ENCODE measurements at regions not wholly inside any gene's neighbourhood (a gene's known extent, or its start where the extent isn't known, plus 50 kb on each side); places are given as distances from the start of the nearest gene placed in this dataset.

DNA sequence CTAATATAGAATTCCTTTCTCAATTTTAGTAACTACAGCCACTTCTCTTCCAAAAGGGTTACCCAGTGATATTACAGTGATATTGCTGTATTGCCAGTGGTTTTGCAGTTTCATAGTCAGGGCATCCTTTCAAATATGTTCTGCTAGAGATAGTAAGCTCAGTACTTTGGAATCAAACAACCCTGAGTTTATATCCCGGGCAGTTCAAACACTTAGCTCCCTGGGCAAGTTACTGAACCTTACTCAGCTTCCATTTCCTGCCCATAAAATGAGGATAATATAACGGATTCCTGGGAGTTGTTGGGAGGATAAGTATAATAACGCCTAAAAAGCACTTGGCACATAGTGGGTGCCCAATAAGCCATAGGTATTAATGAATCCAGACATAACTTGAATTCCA is 212.6 kb upstream of the PARD3B start:
- Histone ChIP-seq H3K27me3 (ENCODE audit: insufficient read depth, low read length) (no peaks in the 10 kb centered on the region), H4K8ac (replicated peaks; ENCODE audit: insufficient read length, low read depth, low read length) (no peak overlapping the region), H2BK5ac (ENCODE audit: insufficient read length, low read length) (no peak overlapping the region), H3K9me3 (ENCODE audit: control insufficient read depth, low read depth, low read length) (no peaks in the 10 kb centered on the region), H3K79me2 (ENCODE audit: insufficient read depth, low read length) (no peaks in the 10 kb centered on the region), H2BK15ac (ENCODE audit: low read depth, low read length) (no peak overlapping the region), H2AK5ac (ENCODE audit: insufficient read length, low read length) (no peak overlapping the region), H3K23ac (ENCODE audit: insufficient read length, low read depth, low read length) (no peak overlapping the region), H4K5ac (ENCODE audit: insufficient read length, low read depth, low read length) (no peak overlapping the region), H3K23me2 (ENCODE audit: insufficient read length, low read depth, low read length, poor library complexity, severe bottlenecking) (no peaks in the 10 kb centered on the region), H3K4me1 (ENCODE audit: insufficient read depth, low read length) (no peaks in the 10 kb centered on the region; the same call in 1 of the 2 replicates), H3T11ph (ENCODE audit: low read length) (no peak overlapping the region), H3K56ac (ENCODE audit: insufficient read length, low read depth, low read length) (no peak overlapping the region), H2BK120ac (ENCODE audit: low read depth, low read length, poor library complexity, severe bottlenecking) (no peak overlapping the region), H4K20me1 (ENCODE audit: control insufficient read depth, insufficient read depth, insufficient read length) (no peaks in the 10 kb centered on the region), H3K27ac (ENCODE audit: insufficient read length, low read depth, low read length) (no peak overlapping the region), H4K91ac (ENCODE audit: insufficient read length, low read depth, low read length) (no peak overlapping the region), H3K18ac (ENCODE audit: insufficient read length, low read depth, low read length) (no peak overlapping the region), H2BK20ac (ENCODE audit: low read depth, low read length, poor library complexity, severe bottlenecking) (no peak overlapping the region), H3K4me2 (ENCODE audit: insufficient read depth, insufficient read length, low read length) (no peak overlapping the region), H3K4ac (ENCODE audit: low read depth, low read length) (no peak overlapping the region), H2AFZ (ENCODE audit: low read length) (no peak overlapping the region), H3K9ac (ENCODE audit: extremely low read depth, insufficient read length, low read length) (no peak overlapping the region), H3K79me1 (ENCODE audit: insufficient read depth, low read depth, low read length, poor library complexity, severe bottlenecking) (no peaks in the 10 kb centered on the region), H3K14ac (ENCODE audit: insufficient read depth, low read length) (no peak overlapping the region), H2BK12ac (ENCODE audit: insufficient read length, low read depth, low read length) (no peak overlapping the region)
- H3K36me3 Mint-ChIP-seq (ENCODE audit: insufficient read depth in 1 of 3, low read depth in 3 of 3), result no peaks in the 10 kb centered on the region
- WGBS (ENCODE audit: extremely low coverage, insufficient read length, low lambda C conversion rate), result no CpG with 5 or more reads among the region's 3 CpGs
- H3K27me3 Mint-ChIP-seq (ENCODE audit: low read depth), result no peaks in the 10 kb centered on the region; the same call in 1 of the 2 replicates
- no peak for DNase-seq
- H3K4me3 Mint-ChIP-seq, result no peak overlapping the region
- H3K9me3 Mint-ChIP-seq, result no peaks in the 10 kb centered on the region; a peak in 1 of 5 replicates
- H3K4me1 Mint-ChIP-seq, result no peaks in the 10 kb centered on the region
- no peak overlapping the region for H3K27ac Mint-ChIP-seq
- TF ChIP-seq, protein P1, sequence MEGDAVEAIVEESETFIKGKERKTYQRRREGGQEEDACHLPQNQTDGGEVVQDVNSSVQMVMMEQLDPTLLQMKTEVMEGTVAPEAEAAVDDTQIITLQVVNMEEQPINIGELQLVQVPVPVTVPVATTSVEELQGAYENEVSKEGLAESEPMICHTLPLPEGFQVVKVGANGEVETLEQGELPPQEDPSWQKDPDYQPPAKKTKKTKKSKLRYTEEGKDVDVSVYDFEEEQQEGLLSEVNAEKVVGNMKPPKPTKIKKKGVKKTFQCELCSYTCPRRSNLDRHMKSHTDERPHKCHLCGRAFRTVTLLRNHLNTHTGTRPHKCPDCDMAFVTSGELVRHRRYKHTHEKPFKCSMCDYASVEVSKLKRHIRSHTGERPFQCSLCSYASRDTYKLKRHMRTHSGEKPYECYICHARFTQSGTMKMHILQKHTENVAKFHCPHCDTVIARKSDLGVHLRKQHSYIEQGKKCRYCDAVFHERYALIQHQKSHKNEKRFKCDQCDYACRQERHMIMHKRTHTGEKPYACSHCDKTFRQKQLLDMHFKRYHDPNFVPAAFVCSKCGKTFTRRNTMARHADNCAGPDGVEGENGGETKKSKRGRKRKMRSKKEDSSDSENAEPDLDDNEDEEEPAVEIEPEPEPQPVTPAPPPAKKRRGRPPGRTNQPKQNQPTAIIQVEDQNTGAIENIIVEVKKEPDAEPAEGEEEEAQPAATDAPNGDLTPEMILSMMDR (conservative IDR thresholded peaks at IDR 0.05), result no peak

All from H9 (cell line).